A549 (cell line): ENCODE measurements at regions not wholly inside any gene's neighbourhood (a gene's known extent, or its start where the extent isn't known, plus 50 kb on each side); places are given as distances from the start of the nearest gene placed in this dataset.

Experiments used
- CHD2 ChIP-seq: fragments of 150-350 bp; IDR thresholded peaks from 2 replicates; pipeline ENCODE4 v1.6.1; 2014; ENCODE audit warnings: low read length; ENCODE audit not compliant: partially characterized antibody
- CHD4 ChIP-seq: fragments of 200-600 bp; sonication (generic); IDR thresholded peaks from 2 replicates; pipeline ENCODE4 v1.6.1; 2016; ENCODE audit warnings: antibody characterized with exemption, mild to moderate bottlenecking, borderline replicate concordance
- CTCF ChIP-seq: fragments of >200 bp; sonication (Bioruptor Twin); formaldehyde crosslinking; IDR thresholded peaks from 3 replicates; pipeline ENCODE4 v1.5.1; 2016
- EP300 ChIP-seq, 2 experiments: fragments of >200 bp; sonication (Bioruptor Twin); formaldehyde crosslinking; IDR thresholded peaks; 2 replicates in 1 of 2; 3 replicates in 1 of 2; pipeline ENCODE4 v1.6.1; 2016 to 2017
- ESRRA ChIP-seq: fragments of 150-350 bp; IDR thresholded peaks from 2 replicates; pipeline ENCODE4 v1.6.1; 2014; ENCODE audit warnings: mild to moderate bottlenecking, low read length, borderline replicate concordance
- KDM1A ChIP-seq: fragments of 200-600 bp; sonication (generic); IDR thresholded peaks from 2 replicates; pipeline ENCODE4 v1.6.1; 2016; ENCODE audit warnings: low read depth, mild to moderate bottlenecking
- NR3C1 ChIP-seq: fragments of >200 bp; sonication (Bioruptor Twin); formaldehyde crosslinking; IDR thresholded peaks from 3 replicates; pipeline ENCODE4 v1.6.1; 2017
- POLR2A ChIP-seq: IDR thresholded peaks from 2 replicates; pipeline ENCODE4 v1.6.1; 2012; ENCODE audit warnings: mild to moderate bottlenecking, low read length
- RAD21 ChIP-seq, 2 experiments: fragments of >200 bp in 1 of 2; sonication (Bioruptor Twin) in 1 of 2; formaldehyde crosslinking in 1 of 2; IDR thresholded peaks in 1 of 2; conservative IDR thresholded peaks in 1 of 2; 2 replicates in 1 of 2; 3 replicates in 1 of 2; pipeline ENCODE4 v1.6.1; 2012 to 2018; ENCODE audit warnings: inconsistent platforms in 1 of 2
- ZC3H11A ChIP-seq: fragments of 450-650 bp; IDR thresholded peaks from 2 replicates; pipeline ENCODE4 v1.6.1; 2014; ENCODE audit warnings: antibody characterized with exemption, mild to moderate bottlenecking

- TF ChIP-seq EP300 (IDR thresholded peaks at IDR 0.05) (no peak), ZC3H11A (no peak), CHD4 (no peak), CHD2 (no peak), RAD21 (conservative IDR thresholded peaks at IDR 0.05 in 1 of 2, IDR thresholded peaks at IDR 0.05 in 1 of 2) (no peak), CTCF (no peak), NR3C1 (no peak), ESRRA (no peak), POLR2A (no peak), KDM1A (no peak)
These were observed 64.4 kb upstream of the TEX13D start for GRCh38 chrX:124268099-124268498.
